CD4-positive, alpha-beta T cell (primary cell): ENCODE measurements at regions not wholly inside any gene's neighbourhood (a gene's known extent, or its start where the extent isn't known, plus 50 kb on each side); places are given as distances from the start of the nearest gene placed in this dataset.
A peak's percentile ranks its signal among the peaks of the same experiment; 100 is the strongest.

Experiments
- ATAC-seq: fragments of 200-7000 bp; cut with Tn5 transposase; one replicate; pipeline ENCODE4 v1.10.0; 2022; ENCODE audit warnings: mild to moderate bottlenecking; ENCODE audit not compliant: poor library complexity
- CTCF ChIA-PET: fragments of 350-600 bp; sonication (Branson Sonifier 250); formaldehyde crosslinking; loops from one replicate; lab custom pipeline; 2021; ENCODE audit warnings: antibody characterized with exemption, inconsistent platforms; lab: Charles Lee
- POLR2A ChIA-PET: fragments of 350-600 bp; sonication (Branson Sonifier 250); formaldehyde crosslinking; loops from one replicate; lab custom pipeline; 2021; ENCODE audit warnings: antibody characterized with exemption, inconsistent platforms; lab: Charles Lee
- DNase-seq, 14 experiments: peaks; one replicate each; pipeline ENCODE4 v3.0.0-alpha.2; 2013 to 2020; ENCODE audit warnings: mixed read lengths in 2 of 14
- H3K27ac ChIP-seq, 2 donors: one replicate each; pipeline versions ENCODE4 v1.5.1 to v1.7.0; 2013; ENCODE audit warnings: low read length in 2 of 2, low read depth in 1 of 2, mild to moderate bottlenecking in 1 of 2
- H3K27me3 ChIP-seq, 2 experiments: 1 replicate in 1 of 2; 2 replicates in 1 of 2; pipeline versions ENCODE4 v1.6.1 to v1.7.0; 2013; ENCODE audit warnings: low read length in 2 of 2, control low read depth in 1 of 2, mild to moderate bottlenecking in 1 of 2, moderate library complexity in 1 of 2; ENCODE audit not compliant: insufficient read depth in 2 of 2, control insufficient read depth in 1 of 2
- H3K36me3 ChIP-seq: one replicate; pipeline ENCODE4 v1.6.1; 2013; ENCODE audit warnings: low read length, control low read depth; ENCODE audit not compliant: insufficient read depth
- H3K4me1 ChIP-seq: one replicate; pipeline ENCODE4 v1.6.1; 2013; ENCODE audit warnings: low read length, control low read depth; ENCODE audit not compliant: insufficient read depth
- H3K4me3 ChIP-seq: one replicate; pipeline ENCODE4 v1.5.1; 2013; ENCODE audit warnings: mild to moderate bottlenecking, low read length, moderate library complexity
- H3K9me3 ChIP-seq, 2 experiments: 1 replicate in 1 of 2; 2 replicates in 1 of 2; pipeline versions ENCODE4 v1.6.1 to v1.7.0; 2013; ENCODE audit warnings: low read length in 2 of 2, mild to moderate bottlenecking in 2 of 2, control low read depth in 1 of 2, moderate library complexity in 1 of 2; ENCODE audit not compliant: control insufficient read depth in 1 of 2, insufficient read depth in 1 of 2
- H3K27ac Mint-ChIP-seq: one replicate; pipeline ENCODE4 v1.8.0; 2020; ENCODE audit warnings: mixed read lengths
- H3K27me3 Mint-ChIP-seq: one replicate; pipeline ENCODE4 v1.8.0; 2021; ENCODE audit warnings: mixed read lengths
- H3K36me3 Mint-ChIP-seq: one replicate; pipeline ENCODE4 v1.8.0; 2021; ENCODE audit warnings: low read depth, mixed read lengths
- H3K4me1 Mint-ChIP-seq: one replicate; pipeline ENCODE4 v1.8.0; 2021; ENCODE audit warnings: low read depth, mixed read lengths
- H3K4me3 Mint-ChIP-seq: one replicate; pipeline ENCODE4 v1.8.0; 2020; ENCODE audit warnings: mild to moderate bottlenecking, mixed read lengths
- H3K9me3 Mint-ChIP-seq: one replicate; pipeline ENCODE4 v1.8.0; 2020; ENCODE audit warnings: mixed read lengths
- CTCF ChIP-seq: fragments of 200-600 bp; IDR thresholded peaks from one replicate; pipeline ENCODE4 v1.8.0; 2022; ENCODE audit warnings: antibody characterized with exemption, mild to moderate bottlenecking
- intact Hi-C, 2 experiments: fragments of 100-400 bp; cut with DNase I in 1 of 2; cut with micrococcal nuclease in 1 of 2; formaldehyde crosslinking; loops; one replicate each; pipeline versions ENCODE4 v1.15.1 to v1.9.0; 2023 to 2025; cut with DNase I, micrococcal nuclease

GRCh38 chr4:174122705-174123104, 160.8 kb downstream of the FBXO8 start:
- Mint-ChIP-seq H3K9me3 (no peaks in the 10 kb centered on the region), H3K4me3 (no peak overlapping the region), H3K27me3 (peaks cover 65% of the 10 kb centered on the region), H3K27ac (no peak overlapping the region), H3K36me3 (no peaks in the 10 kb centered on the region), H3K4me1 (peaks cover 11% of the 10 kb centered on the region)
- ChIA-PET POLR2A (no interaction called here), CTCF (no interaction called here)
- peaks cover 6 to 11% of the 10 kb centered on the region in 2 experiments for H3K27me3 ChIP-seq
- DNase-seq (no peak), ATAC-seq (no peak)
- peaks cover 3% of the 10 kb centered on the region for H3K4me1 ChIP-seq
- no peaks in the 10 kb centered on the region for H3K9me3 ChIP-seq
- no peak overlapping the region for H3K27ac ChIP-seq
- no peak for TF ChIP-seq CTCF
- no peak overlapping the region for H3K4me3 ChIP-seq
- no peaks in the 10 kb centered on the region for H3K36me3 ChIP-seq
- intact Hi-C loops: loop anchor here in 1 of 2 experiments (10.0 kb wide), 1 partner anchor 708 kb away; no protein-coding TSS in a partner anchor

GRCh38 chr4:174120446-174121295, 162.8 kb downstream of the FBXO8 start:
- peak in 4 of 14 experiments; percentile 15 to 43 (median 35) for DNase-seq
- ChIA-PET POLR2A (no interaction called here), CTCF (interaction anchor here (0.6 kb wide), 1 partner anchor 17 kb away, joined by 3 read pairs; no protein-coding TSS in a partner anchor)
- no peak for TF ChIP-seq CTCF
- Histone ChIP-seq H3K4me3 (no peak overlapping the region), H3K9me3 (no peaks in the 10 kb centered on the region), H3K27ac (no peak overlapping the region), H3K4me1 (peaks cover 3% of the 10 kb centered on the region), H3K27me3 (peaks cover 4 to 24% of the 10 kb centered on the region in 2 experiments), H3K36me3 (no peaks in the 10 kb centered on the region)
- no peak for ATAC-seq
- no peaks in the 10 kb centered on the region for H3K36me3 Mint-ChIP-seq
- no peaks in the 10 kb centered on the region for H3K9me3 Mint-ChIP-seq
- H3K4me1 Mint-ChIP-seq: peaks cover 11% of the 10 kb centered on the region
- H3K27ac Mint-ChIP-seq: no peak overlapping the region
- intact Hi-C loops: loop anchor here in 1 of 2 experiments (10.0 kb wide), 1 partner anchor 706 kb away; no protein-coding TSS in a partner anchor
- H3K4me3 Mint-ChIP-seq: no peak overlapping the region
- peaks cover 66% of the 10 kb centered on the region for H3K27me3 Mint-ChIP-seq

- intact Hi-C loops: loop anchor here (5.0 to 10.0 kb wide), 3 partner anchors 618 to 805 kb away; no protein-coding TSS in a partner anchor
- TF ChIP-seq CTCF: no peak
- CTCF ChIA-PET: no interaction called here
Measured at GRCh38 chr4:174119830-174120229, 163.6 kb downstream of the FBXO8 start.

More at GRCh38 chr4:174119830-174120229, 163.6 kb downstream of the FBXO8 start:
- H3K9me3 Mint-ChIP-seq: no peaks in the 10 kb centered on the region
- H3K36me3 ChIP-seq: no peaks in the 10 kb centered on the region
- H3K4me1 ChIP-seq: peaks cover 3% of the 10 kb centered on the region
- H3K9me3 ChIP-seq: no peaks in the 10 kb centered on the region
- H3K4me3 ChIP-seq: no peak overlapping the region
- H3K27ac Mint-ChIP-seq: no peak overlapping the region
- no peak overlapping the region for H3K4me3 Mint-ChIP-seq
- peaks cover 4 to 24% of the 10 kb centered on the region in 2 experiments for H3K27me3 ChIP-seq
- POLR2A ChIA-PET: no interaction called here
- ATAC-seq (no peak), DNase-seq (no peak)
- no peak overlapping the region for H3K27ac ChIP-seq
- H3K27me3 Mint-ChIP-seq: peaks cover 65% of the 10 kb centered on the region
- H3K4me1 Mint-ChIP-seq: peaks cover 11% of the 10 kb centered on the region
- H3K36me3 Mint-ChIP-seq: no peaks in the 10 kb centered on the region
